HCT116 (cell line): ENCODE measurements at regions not wholly inside any gene's neighbourhood (a gene's known extent, or its start where the extent isn't known, plus 50 kb on each side); places are given as distances from the start of the nearest gene placed in this dataset.

Experiments used
- ATAC-seq: fragments of 200-7000 bp; cut with Tn5 transposase; 2 replicates; pipeline ENCODE4 v1.9.1; 2020; ENCODE audit warnings: mild to moderate bottlenecking, moderate library complexity
- BruUV-seq: library from RNA; stranded (reverse); fragments of 400-500 nt; replicated peaks from 2 replicates; lab custom pipeline; 2021; lab: Mats Ljungman, UMichigan
- CTCF ChIA-PET: fragments of 300-600 bp; sonication (Branson Sonifier 250); formaldehyde crosslinking; loops from one replicate; lab custom pipeline; 2021; ENCODE audit warnings: antibody characterized with exemption; lab: Charles Lee
- POLR2A ChIA-PET: fragments of 300-600, 350-600 bp; sonication (Branson Sonifier 250); formaldehyde crosslinking; loops from one replicate; lab custom pipeline; 2021; ENCODE audit warnings: antibody characterized with exemption; lab: Charles Lee
- RAD21 ChIA-PET, 2 experiments: fragments of 300-600 bp; sonication (Branson Sonifier 250); formaldehyde crosslinking; loops; one replicate each; lab custom pipeline; 2023; ENCODE audit warnings: low total read pairs in 2 of 2; ENCODE audit not compliant: uncharacterized antibody in 2 of 2, unreplicated experiment in 2 of 2, low non-redundant PET in 1 of 2; lab: Charles Lee
- DNase-seq: peaks from one replicate; pipeline ENCODE4 v3.0.0-alpha.2; 2010; ENCODE audit warnings: low read depth, low spot score
- H2AFZ ChIP-seq: fragments of 200-600 bp; shearing (Covaris generic), sonication (generic); 2 replicates; pipeline ENCODE4 v1.6.1; 2017; ENCODE audit warnings: low read depth, mixed run types, mixed read lengths, antibody characterized with exemption, low read length; ENCODE audit not compliant: poor library complexity, severe bottlenecking
- H3K27ac ChIP-seq: 2 replicates; pipeline ENCODE4 v1.5.1; 2012; ENCODE audit warnings: low read depth, low read length
- H3K27me3 ChIP-seq: fragments of 200-600 bp; sonication (generic); 2 replicates; pipeline ENCODE4 v1.6.1; 2016; ENCODE audit warnings: mixed run types, low read length, mixed read lengths; ENCODE audit not compliant: insufficient read depth
- H3K36me3 ChIP-seq, 2 experiments: fragments of 200-500 bp in 1 of 2; fragments of 200-600 bp in 1 of 2; sonication (Bioruptor generic) in 1 of 2; sonication (generic) in 1 of 2; 2 replicates each; pipeline versions ENCODE4 v1.5.1 to v1.6.1; 2014 to 2016; ENCODE audit warnings: low read length in 2 of 2, inconsistent platforms in 1 of 2, mixed read lengths in 1 of 2, mixed run types in 1 of 2; ENCODE audit not compliant: insufficient read depth in 2 of 2, control insufficient read depth in 1 of 2
- H3K4me1 ChIP-seq, 2 experiments: fragments of 200-600 bp in 1 of 2; sonication (generic) in 1 of 2; 2 replicates each; pipeline versions ENCODE4 v1.5.1 to v1.6.1; 2012 to 2017; ENCODE audit warnings: low read length in 2 of 2, inconsistent platforms in 1 of 2, mild to moderate bottlenecking in 1 of 2, mixed read lengths in 1 of 2, mixed run types in 1 of 2, moderate library complexity in 1 of 2; ENCODE audit not compliant: insufficient read depth in 2 of 2, control insufficient read depth in 1 of 2
- H3K4me2 ChIP-seq: fragments of 200-600 bp; sonication (generic); 2 replicates; pipeline ENCODE4 v1.6.1; 2017; ENCODE audit warnings: mixed run types, low read length, mixed read lengths
- H3K4me3 ChIP-seq, 2 experiments: fragments of 200-600 bp in 1 of 2; sonication (generic) in 1 of 2; replicated peaks in 1 of 2; 2 replicates each; pipeline ENCODE4 v1.5.1; 2011 to 2016; ENCODE audit warnings: low read length in 2 of 2, control low read depth in 1 of 2, low read depth in 1 of 2, mild to moderate bottlenecking in 1 of 2, mixed read lengths in 1 of 2, mixed run types in 1 of 2
- H3K79me2 ChIP-seq: fragments of 200-600 bp; sonication (generic); 2 replicates; pipeline ENCODE4 v1.6.1; 2017; ENCODE audit warnings: mild to moderate bottlenecking, mixed run types, low read length, moderate library complexity, mixed read lengths; ENCODE audit not compliant: insufficient read depth
- H3K9ac ChIP-seq: fragments of 200-600 bp; sonication (generic); 2 replicates; pipeline ENCODE4 v1.6.1; 2016; ENCODE audit warnings: low read length, mixed read lengths
- H3K9me2 ChIP-seq: fragments of 200-600 bp; sonication (generic), shearing (Covaris generic); 2 replicates; pipeline ENCODE4 v1.6.1; 2017; ENCODE audit warnings: mixed run types, mild to moderate bottlenecking, moderate library complexity; ENCODE audit not compliant: insufficient read depth
- H3K9me3 ChIP-seq, 2 experiments: fragments of 200-500 bp in 1 of 2; fragments of 200-600 bp in 1 of 2; sonication (Bioruptor generic) in 1 of 2; sonication (generic) in 1 of 2; 2 replicates each; pipeline ENCODE4 v1.6.1; 2014 to 2017; ENCODE audit warnings: low read length in 2 of 2, mixed read lengths in 2 of 2, inconsistent platforms in 1 of 2, low read depth in 1 of 2, mild to moderate bottlenecking in 1 of 2, mixed run types in 1 of 2, moderate library complexity in 1 of 2; ENCODE audit not compliant: control insufficient read depth in 1 of 2, insufficient read depth in 1 of 2
- H4K20me1 ChIP-seq: fragments of 200-600 bp; sonication (generic), shearing (Covaris generic); 2 replicates; pipeline ENCODE4 v1.6.1; 2017; ENCODE audit warnings: mixed run types, mild to moderate bottlenecking, moderate library complexity; ENCODE audit not compliant: insufficient read depth
- CBX3 ChIP-seq: IDR thresholded peaks from 2 replicates; pipeline ENCODE4 v1.6.1; 2012; ENCODE audit warnings: low read depth
- CEBPB ChIP-seq: IDR thresholded peaks from 2 replicates; pipeline ENCODE4 v1.6.1; 2012; ENCODE audit warnings: low read depth
- EGR1 ChIP-seq: IDR thresholded peaks from 2 replicates; pipeline ENCODE4 v1.6.1; 2012; ENCODE audit warnings: low read depth
- ELF1 ChIP-seq: IDR thresholded peaks from 2 replicates; pipeline ENCODE4 v1.6.1; 2012; ENCODE audit warnings: low read depth, borderline replicate concordance
- EZH2 ChIP-seq: fragments of 200-600 bp; sonication (generic); IDR thresholded peaks from 2 replicates; pipeline ENCODE4 v1.6.1; 2017; ENCODE audit warnings: antibody characterized with exemption, mixed run types
- EZH2phosphoT487 ChIP-seq: fragments of 200-600 bp; IDR thresholded peaks from 2 replicates; pipeline ENCODE4 v1.6.1; 2018; ENCODE audit warnings: antibody characterized with exemption, borderline replicate concordance
- FOSL1 ChIP-seq: IDR thresholded peaks from 2 replicates; pipeline ENCODE4 v1.6.1; 2012; ENCODE audit warnings: low read depth
- JUND ChIP-seq: IDR thresholded peaks from 2 replicates; pipeline ENCODE4 v1.6.1; 2012
- POLR2A ChIP-seq: IDR thresholded peaks from 2 replicates; pipeline ENCODE4 v1.7.0; 2011; ENCODE audit warnings: borderline replicate concordance; ENCODE audit not compliant: insufficient read depth, insufficient read length; ENCODE audit errors: extremely low read depth
- POLR2AphosphoS5 ChIP-seq: IDR thresholded peaks from 2 replicates; pipeline ENCODE4 v1.6.1; 2011; ENCODE audit warnings: mild to moderate bottlenecking, low read depth, low read length, moderate library complexity
- SIN3A ChIP-seq: IDR thresholded peaks from 2 replicates; pipeline ENCODE4 v1.6.1; 2012; ENCODE audit warnings: low read depth
- TCF7L2 ChIP-seq: IDR thresholded peaks from 2 replicates; pipeline ENCODE4 v1.7.0; 2011; ENCODE audit warnings: borderline replicate concordance, inconsistent platforms; ENCODE audit not compliant: insufficient read depth, insufficient read length; ENCODE audit errors: extremely low read depth
- ZFX ChIP-seq: fragments of 450-650 bp; IDR thresholded peaks from 2 replicates; pipeline ENCODE4 v1.6.1; 2017
- ZNF274 ChIP-seq: fragments of 200-500 bp; sonication (Bioruptor generic); IDR thresholded peaks from 2 replicates; pipeline ENCODE4 v1.6.1; 2014; ENCODE audit warnings: mild to moderate bottlenecking, low read depth, low read length, inconsistent platforms
- intact Hi-C: fragments of 100-400 bp; cut with micrococcal nuclease; formaldehyde crosslinking; loops from 2 replicates; pipeline ENCODE4 v1.10.0; 2022
- TF ChIP-seq, protein P1 (sequence below): IDR thresholded peaks from 2 replicates; pipeline ENCODE4 v1.6.1; 2012
- TF ChIP-seq, protein P2 (sequence below): IDR thresholded peaks from 2 replicates; pipeline ENCODE4 v1.6.1; 2011; ENCODE audit warnings: mild to moderate bottlenecking, low read length, moderate library complexity; ENCODE audit not compliant: insufficient replicate concordance; ENCODE audit errors: extremely low read depth

DNA sequence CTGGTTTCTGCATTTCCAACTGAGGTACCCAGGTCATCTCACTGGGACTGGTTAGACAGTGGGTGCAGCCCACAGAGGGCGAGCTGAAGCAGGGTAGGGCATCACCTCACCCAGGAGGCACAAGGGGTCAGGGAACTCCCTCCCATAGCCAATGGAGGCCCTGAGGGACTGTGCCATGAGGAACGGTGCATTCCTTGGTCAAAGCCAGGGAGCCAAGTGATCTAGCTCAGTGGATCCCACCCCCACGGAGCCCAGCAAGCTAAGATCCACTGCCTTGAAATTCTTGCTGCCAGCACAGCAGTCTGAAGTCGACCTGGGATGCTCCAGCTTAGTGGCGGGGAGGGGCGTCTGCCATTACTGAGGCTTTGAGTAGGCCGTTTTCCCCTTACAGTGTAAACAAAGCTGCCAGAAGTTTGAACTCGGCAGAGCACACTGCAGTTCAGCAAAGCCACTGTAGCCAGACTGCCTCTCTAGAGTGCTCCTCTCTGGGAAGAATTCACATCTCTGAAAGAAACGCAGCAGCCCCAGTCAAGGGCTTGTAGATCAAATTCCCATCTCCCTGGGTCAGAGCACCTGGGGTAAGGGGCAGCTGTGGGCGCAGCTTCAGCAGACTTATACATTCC lies 1386.6 kb upstream of the PCDH9 start (continued):
- TF ChIP-seq POLR2A = no peak
- TF ChIP-seq, protein P1, sequence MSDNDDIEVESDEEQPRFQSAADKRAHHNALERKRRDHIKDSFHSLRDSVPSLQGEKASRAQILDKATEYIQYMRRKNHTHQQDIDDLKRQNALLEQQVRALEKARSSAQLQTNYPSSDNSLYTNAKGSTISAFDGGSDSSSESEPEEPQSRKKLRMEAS = no peak
- no peak for TF ChIP-seq FOSL1
- TF ChIP-seq, all 23 proteins: peak for 0

DNA sequence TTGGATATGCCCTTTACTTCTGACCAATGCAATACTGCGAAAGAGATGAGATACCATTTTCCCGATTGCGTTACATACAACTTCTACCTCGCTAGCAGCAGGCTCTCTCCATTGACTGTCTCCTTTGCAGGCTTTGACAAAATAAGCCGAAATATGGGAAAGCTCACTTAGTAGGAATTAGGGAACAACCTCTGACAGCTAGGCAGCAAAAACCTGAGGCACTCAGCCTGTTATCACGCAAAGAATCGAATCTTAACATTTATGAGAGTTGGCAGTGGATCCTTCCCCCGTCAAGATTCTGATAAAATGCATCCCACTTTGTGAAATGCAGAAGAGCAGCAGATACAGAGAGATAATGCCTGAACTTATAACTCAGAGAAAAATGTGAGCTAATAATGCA lies 1379.5 kb upstream of the PCDH9 start:
- ChIA-PET CTCF (no interaction called here), POLR2A (no interaction called here), RAD21 (no interaction called here)
- no peak overlapping the region for H3K4me2 ChIP-seq
- H3K9ac ChIP-seq = no peak overlapping the region
- TF ChIP-seq EGR1 (no peak), ZNF274 (no peak), SIN3A (no peak), FOSL1 (no peak), ZFX (no peak), EZH2 (no peak), POLR2AphosphoS5 (no peak), ELF1 (no peak), JUND (no peak), CEBPB (no peak), CBX3 (no peak), TCF7L2 (no peak), EZH2phosphoT487 (no peak)
- TF ChIP-seq, protein P1 = no peak
- TF ChIP-seq, protein P2, sequence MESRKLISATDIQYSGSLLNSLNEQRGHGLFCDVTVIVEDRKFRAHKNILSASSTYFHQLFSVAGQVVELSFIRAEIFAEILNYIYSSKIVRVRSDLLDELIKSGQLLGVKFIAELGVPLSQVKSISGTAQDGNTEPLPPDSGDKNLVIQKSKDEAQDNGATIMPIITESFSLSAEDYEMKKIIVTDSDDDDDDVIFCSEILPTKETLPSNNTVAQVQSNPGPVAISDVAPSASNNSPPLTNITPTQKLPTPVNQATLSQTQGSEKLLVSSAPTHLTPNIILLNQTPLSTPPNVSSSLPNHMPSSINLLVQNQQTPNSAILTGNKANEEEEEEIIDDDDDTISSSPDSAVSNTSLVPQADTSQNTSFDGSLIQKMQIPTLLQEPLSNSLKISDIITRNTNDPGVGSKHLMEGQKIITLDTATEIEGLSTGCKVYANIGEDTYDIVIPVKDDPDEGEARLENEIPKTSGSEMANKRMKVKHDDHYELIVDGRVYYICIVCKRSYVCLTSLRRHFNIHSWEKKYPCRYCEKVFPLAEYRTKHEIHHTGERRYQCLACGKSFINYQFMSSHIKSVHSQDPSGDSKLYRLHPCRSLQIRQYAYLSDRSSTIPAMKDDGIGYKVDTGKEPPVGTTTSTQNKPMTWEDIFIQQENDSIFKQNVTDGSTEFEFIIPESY = no peak
- no peaks in the 10 kb centered on the region for H3K4me1 ChIP-seq
- no peaks in the 10 kb centered on the region for H3K79me2 ChIP-seq
- H3K9me3 ChIP-seq = no peaks in the 10 kb centered on the region; a peak in 1 of 4 replicates
- H3K27me3 ChIP-seq = no peaks in the 10 kb centered on the region
- no peak overlapping the region for H3K4me3 ChIP-seq
- DNase-seq (no peak), ATAC-seq (no peak)
- H2AFZ ChIP-seq = no peak overlapping the region
- intact Hi-C loops = no loop called here
- H3K36me3 ChIP-seq = no peaks in the 10 kb centered on the region
- no TSS peak for BruUV-seq
- no peaks in the 10 kb centered on the region for H3K9me2 ChIP-seq
- H4K20me1 ChIP-seq = no peaks in the 10 kb centered on the region
- H3K27ac ChIP-seq = no peak overlapping the region
